ENCODE measurements at regions not wholly inside any gene's neighbourhood (a gene's known extent, or its start where the extent isn't known, plus 50 kb on each side); places are given as distances from the start of the nearest gene placed in this dataset.

DNA sequence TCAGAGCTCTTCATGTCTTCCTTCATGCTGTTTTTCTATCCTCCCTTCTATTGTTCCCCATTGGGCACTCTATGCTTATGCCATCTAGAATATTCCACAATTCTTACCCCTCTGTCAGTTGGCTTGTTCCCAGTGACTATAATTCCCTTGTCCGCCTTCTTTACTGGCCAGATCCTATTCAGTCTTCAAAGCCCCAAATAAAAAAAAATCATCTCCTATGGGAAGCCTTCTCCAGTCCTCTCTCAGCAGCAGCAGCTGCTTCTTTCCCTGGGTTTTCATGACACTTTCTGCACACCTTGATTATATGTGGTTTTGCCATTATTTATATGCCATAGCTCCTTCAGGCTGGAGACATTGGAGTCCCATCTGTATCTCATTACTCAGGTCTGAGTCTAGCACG lies 54.6 kb upstream of the TNFAIP8 start:
- no peak for TF ChIP-seq JUN (CRISPR knock-in tag; IDR thresholded peaks at IDR 0.05)
- TF ChIP-seq, protein P1, sequence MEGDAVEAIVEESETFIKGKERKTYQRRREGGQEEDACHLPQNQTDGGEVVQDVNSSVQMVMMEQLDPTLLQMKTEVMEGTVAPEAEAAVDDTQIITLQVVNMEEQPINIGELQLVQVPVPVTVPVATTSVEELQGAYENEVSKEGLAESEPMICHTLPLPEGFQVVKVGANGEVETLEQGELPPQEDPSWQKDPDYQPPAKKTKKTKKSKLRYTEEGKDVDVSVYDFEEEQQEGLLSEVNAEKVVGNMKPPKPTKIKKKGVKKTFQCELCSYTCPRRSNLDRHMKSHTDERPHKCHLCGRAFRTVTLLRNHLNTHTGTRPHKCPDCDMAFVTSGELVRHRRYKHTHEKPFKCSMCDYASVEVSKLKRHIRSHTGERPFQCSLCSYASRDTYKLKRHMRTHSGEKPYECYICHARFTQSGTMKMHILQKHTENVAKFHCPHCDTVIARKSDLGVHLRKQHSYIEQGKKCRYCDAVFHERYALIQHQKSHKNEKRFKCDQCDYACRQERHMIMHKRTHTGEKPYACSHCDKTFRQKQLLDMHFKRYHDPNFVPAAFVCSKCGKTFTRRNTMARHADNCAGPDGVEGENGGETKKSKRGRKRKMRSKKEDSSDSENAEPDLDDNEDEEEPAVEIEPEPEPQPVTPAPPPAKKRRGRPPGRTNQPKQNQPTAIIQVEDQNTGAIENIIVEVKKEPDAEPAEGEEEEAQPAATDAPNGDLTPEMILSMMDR (IDR thresholded peaks at IDR 0.05): no peak
- no peak for TF ChIP-seq CREM (CRISPR knock-in tag; IDR thresholded peaks at IDR 0.05)
- TF ChIP-seq ZNF121 (CRISPR knock-in tag; IDR thresholded peaks at IDR 0.05): no peak
- TF ChIP-seq ESRRA (CRISPR knock-in tag; IDR thresholded peaks at IDR 0.05; ENCODE audit: borderline replicate concordance): no peak
- TF ChIP-seq SP1 (CRISPR knock-in tag; conservative IDR thresholded peaks at IDR 0.05): no peak
- no peak for TF ChIP-seq ZNF423 (CRISPR knock-in tag; IDR thresholded peaks at IDR 0.05)
- TF ChIP-seq, protein P2, sequence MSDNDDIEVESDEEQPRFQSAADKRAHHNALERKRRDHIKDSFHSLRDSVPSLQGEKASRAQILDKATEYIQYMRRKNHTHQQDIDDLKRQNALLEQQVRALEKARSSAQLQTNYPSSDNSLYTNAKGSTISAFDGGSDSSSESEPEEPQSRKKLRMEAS (CRISPR knock-in tag; IDR thresholded peaks at IDR 0.05): no peak
- no peak for TF ChIP-seq CREB1 (CRISPR knock-in tag; IDR thresholded peaks at IDR 0.05)

Measured in WTC11 (cell line).